Natural killer cell (primary cell): ENCODE measurements at regions not wholly inside any gene's neighbourhood (a gene's known extent, or its start where the extent isn't known, plus 50 kb on each side); places are given as distances from the start of the nearest gene placed in this dataset.

ENCODE experiments used
- ATAC-seq, 3 donors: fragments of 150-1000 bp in 2 of 3; fragments of 200-7000 bp in 1 of 3; cut with Tn5 transposase; 1 replicate in 1 of 3; 2 replicates in 2 of 3; pipeline ENCODE4 v1.10.0; 2021; ENCODE audit warnings: mild to moderate bottlenecking in 2 of 3, moderate library complexity in 2 of 3
- DNase-seq, 2 donors: peaks; one replicate each; pipeline versions ENCODE4 v3.0.0 to v3.0.0-alpha.2; 2013 to 2021; ENCODE audit warnings: mixed read lengths in 1 of 2
- H3K27ac ChIP-seq: one replicate; pipeline ENCODE4 v1.5.1; 2013; ENCODE audit warnings: mild to moderate bottlenecking, low read length
- H3K27me3 ChIP-seq: one replicate; pipeline ENCODE4 v1.6.1; 2013; ENCODE audit warnings: low read length; ENCODE audit not compliant: control insufficient read depth, insufficient read depth
- H3K36me3 ChIP-seq: one replicate; pipeline ENCODE4 v1.6.1; 2013; ENCODE audit warnings: low read length; ENCODE audit not compliant: control insufficient read depth, insufficient read depth
- H3K4me1 ChIP-seq: one replicate; pipeline ENCODE4 v1.6.1; 2013; ENCODE audit warnings: low read length; ENCODE audit not compliant: control insufficient read depth, insufficient read depth
- H3K4me3 ChIP-seq: one replicate; pipeline ENCODE4 v1.5.1; 2013; ENCODE audit warnings: low read length
- H3K9me3 ChIP-seq: one replicate; pipeline ENCODE4 v1.6.1; 2013; ENCODE audit warnings: low read length; ENCODE audit not compliant: control insufficient read depth, insufficient read depth
- H3K27ac Mint-ChIP-seq, 2 donors: one replicate each; pipeline ENCODE4 v1.8.0; 2022; ENCODE audit warnings: mild to moderate bottlenecking in 2 of 2, mixed read lengths in 2 of 2, moderate library complexity in 1 of 2
- H3K27me3 Mint-ChIP-seq, 2 donors: one replicate each; pipeline ENCODE4 v1.8.0; 2022; ENCODE audit warnings: low read depth in 2 of 2, mixed read lengths in 2 of 2
- H3K36me3 Mint-ChIP-seq: one replicate; pipeline ENCODE4 v1.8.0; 2022; ENCODE audit warnings: mixed read lengths
- H3K4me1 Mint-ChIP-seq, 2 donors: one replicate each; pipeline ENCODE4 v1.8.0; 2022; ENCODE audit warnings: mixed read lengths in 2 of 2
- H3K4me3 Mint-ChIP-seq: one replicate; pipeline ENCODE4 v1.8.0; 2022; ENCODE audit warnings: mild to moderate bottlenecking, moderate library complexity, mixed read lengths
- H3K9me3 Mint-ChIP-seq, 2 donors: one replicate each; pipeline ENCODE4 v1.8.0; 2022; ENCODE audit warnings: mixed read lengths in 2 of 2
- WGBS: methylation state at CpG from one replicate; pipeline ENCODE4 v1.1.7; 2013; ENCODE audit warnings: missing lambda C conversion rate; ENCODE audit not compliant: insufficient coverage; 5-methylcytosine and 5-hydroxymethylcytosine counted together
- intact Hi-C: fragments of 100-400 bp; cut with micrococcal nuclease; formaldehyde crosslinking; loops from one replicate; pipeline ENCODE4 v1.14.2; 2022
- TF ChIP-seq, protein P1 (sequence below): fragments of 200-600 bp; IDR thresholded peaks from one replicate; pipeline ENCODE4 v1.8.0; 2022; ENCODE audit warnings: antibody characterized with exemption

DNA sequence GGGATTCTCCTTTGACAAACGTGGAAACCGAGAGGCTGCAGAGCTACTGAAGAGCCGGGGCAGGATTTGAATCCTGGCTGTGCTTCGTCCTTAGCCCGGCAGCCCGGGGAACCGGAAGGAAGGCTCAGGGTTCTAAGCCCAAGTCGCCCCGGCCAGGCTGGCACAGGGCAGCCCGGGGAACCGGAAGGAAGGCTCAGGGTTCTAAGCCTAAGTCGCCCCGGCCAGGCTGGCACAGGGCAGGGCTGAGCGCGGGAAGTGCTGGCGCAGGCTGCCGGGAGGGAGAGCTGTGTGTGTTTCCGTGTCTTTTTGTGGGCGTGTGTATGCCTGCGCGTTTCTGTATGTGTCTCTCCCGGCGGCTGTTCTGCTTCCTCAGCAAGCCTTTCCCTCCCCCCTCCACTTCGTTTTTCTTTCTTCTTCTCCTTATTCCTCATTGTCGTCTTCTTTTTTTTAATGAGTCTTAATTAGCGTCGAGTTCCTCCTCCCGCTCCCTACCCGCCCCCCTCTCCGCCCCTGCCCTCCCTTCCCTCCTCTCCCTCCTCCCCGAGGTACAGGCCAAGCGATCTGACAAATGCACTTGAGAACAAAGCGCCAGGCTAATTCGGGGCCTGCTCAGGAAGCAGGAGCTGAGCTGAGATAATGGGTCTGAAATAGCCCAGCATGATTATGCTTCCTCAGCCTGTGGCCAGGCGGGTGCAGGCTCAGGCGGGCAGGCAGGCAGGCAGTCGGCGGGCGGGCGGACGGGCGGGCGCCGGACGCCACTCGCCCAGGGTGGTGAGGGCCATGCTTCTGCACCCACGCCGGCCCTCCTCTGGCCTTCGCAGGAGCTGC is 65.9 kb downstream of the EFNB1 start:
- ATAC-seq = peak; percentile 71 to 73 (median 72)
- peak overlapping the region; percentile 87 for H3K4me3 Mint-ChIP-seq

DNA sequence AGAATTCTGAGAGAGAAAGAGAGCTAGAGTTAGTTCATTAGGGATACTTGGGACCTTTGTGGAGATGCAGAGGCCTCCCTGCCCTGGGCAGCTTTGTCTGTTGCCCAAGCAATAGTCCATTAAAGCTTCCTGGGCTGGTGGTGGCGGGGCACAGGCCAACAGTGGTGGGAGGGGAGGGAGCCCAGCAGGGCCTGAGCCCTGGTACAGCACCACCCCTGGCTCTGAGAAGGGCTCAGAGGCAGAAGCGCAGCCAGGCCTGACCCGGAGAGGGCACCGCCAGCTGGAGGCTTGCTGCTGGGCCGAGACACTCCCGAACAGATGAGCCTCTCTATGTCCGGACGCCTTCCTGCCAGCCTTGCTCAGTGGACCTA is 65.3 kb downstream of the EFNB1 start:
- Histone ChIP-seq H3K27me3 (no peaks in the 10 kb centered on the region), H3K27ac (peak overlapping the region; percentile 35), H3K4me3 (no peak overlapping the region), H3K9me3 (no peaks in the 10 kb centered on the region), H3K36me3 (no peaks in the 10 kb centered on the region), H3K4me1 (peaks cover 12% of the 10 kb centered on the region)
- Mint-ChIP-seq H3K4me3 (peak overlapping the region; percentile 87), H3K27me3 (no peaks in the 10 kb centered on the region), H3K4me1 (peaks cover 0 to 12% of the 10 kb centered on the region in 2 donors), H3K27ac (peak overlapping the region; percentile 67 to 79), H3K9me3 (no peaks in the 10 kb centered on the region), H3K36me3 (no peaks in the 10 kb centered on the region)
- intact Hi-C loops = no loop called here
- 72% methylated on average over 8 of the region's 8 CpGs for WGBS
- DNase-seq = no peak
- peak in 1 of 3 donors; percentile 19 for ATAC-seq
- TF ChIP-seq, protein P1, sequence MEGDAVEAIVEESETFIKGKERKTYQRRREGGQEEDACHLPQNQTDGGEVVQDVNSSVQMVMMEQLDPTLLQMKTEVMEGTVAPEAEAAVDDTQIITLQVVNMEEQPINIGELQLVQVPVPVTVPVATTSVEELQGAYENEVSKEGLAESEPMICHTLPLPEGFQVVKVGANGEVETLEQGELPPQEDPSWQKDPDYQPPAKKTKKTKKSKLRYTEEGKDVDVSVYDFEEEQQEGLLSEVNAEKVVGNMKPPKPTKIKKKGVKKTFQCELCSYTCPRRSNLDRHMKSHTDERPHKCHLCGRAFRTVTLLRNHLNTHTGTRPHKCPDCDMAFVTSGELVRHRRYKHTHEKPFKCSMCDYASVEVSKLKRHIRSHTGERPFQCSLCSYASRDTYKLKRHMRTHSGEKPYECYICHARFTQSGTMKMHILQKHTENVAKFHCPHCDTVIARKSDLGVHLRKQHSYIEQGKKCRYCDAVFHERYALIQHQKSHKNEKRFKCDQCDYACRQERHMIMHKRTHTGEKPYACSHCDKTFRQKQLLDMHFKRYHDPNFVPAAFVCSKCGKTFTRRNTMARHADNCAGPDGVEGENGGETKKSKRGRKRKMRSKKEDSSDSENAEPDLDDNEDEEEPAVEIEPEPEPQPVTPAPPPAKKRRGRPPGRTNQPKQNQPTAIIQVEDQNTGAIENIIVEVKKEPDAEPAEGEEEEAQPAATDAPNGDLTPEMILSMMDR = no peak

More for the DNA sequence above, 65.9 kb downstream of the EFNB1 start:
- H3K27me3 Mint-ChIP-seq = no peaks in the 10 kb centered on the region
- 13% methylated on average over 36 of the region's 49 CpGs for WGBS
- peak in 1 of 2 donors; percentile 32 for DNase-seq
- no peaks in the 10 kb centered on the region for H3K36me3 ChIP-seq
- TF ChIP-seq, protein P1 = no peak
- peaks cover 6% of the 10 kb centered on the region for H3K4me1 ChIP-seq
- intact Hi-C loops = no loop called here
- no peaks in the 10 kb centered on the region for H3K27me3 ChIP-seq
- H3K4me1 Mint-ChIP-seq = peaks cover 0 to 12% of the 10 kb centered on the region in 2 donors
- H3K9me3 ChIP-seq = no peaks in the 10 kb centered on the region
- H3K36me3 Mint-ChIP-seq = no peaks in the 10 kb centered on the region
- peak overlapping the region; percentile 35 for H3K27ac ChIP-seq
- H3K27ac Mint-ChIP-seq = peak overlapping the region; percentile 67 to 79
- no peaks in the 10 kb centered on the region for H3K9me3 Mint-ChIP-seq
- H3K4me3 ChIP-seq = peak overlapping the region; percentile 14

DNA sequence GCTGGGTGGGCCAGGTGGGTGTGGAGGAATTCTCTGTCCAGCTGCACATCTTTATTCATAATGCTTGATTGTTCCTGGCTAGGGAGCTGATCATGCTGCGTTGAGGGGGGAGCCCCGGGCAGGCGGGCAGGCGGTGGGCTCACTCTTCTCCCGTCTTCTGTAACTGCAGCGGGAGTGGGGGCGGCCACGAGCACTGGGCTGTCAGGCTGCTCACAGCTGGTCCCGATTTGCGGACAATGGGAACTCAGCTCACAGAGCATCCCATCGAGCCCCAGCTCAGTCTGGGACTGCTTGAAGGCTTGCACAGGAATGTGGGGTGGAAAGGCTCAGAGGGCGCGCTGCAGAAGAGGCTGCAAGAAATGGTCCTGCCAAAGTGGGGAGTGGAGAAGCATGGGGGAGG is 63.8 kb downstream of the EFNB1 start:
- intact Hi-C loops = no loop called here
- no peaks in the 10 kb centered on the region for H3K27me3 ChIP-seq
- H3K4me1 Mint-ChIP-seq = peaks cover 0 to 12% of the 10 kb centered on the region in 2 donors
- no peaks in the 10 kb centered on the region for H3K9me3 Mint-ChIP-seq
- TF ChIP-seq, protein P1 = no peak
- no peak overlapping the region for H3K27ac ChIP-seq
- no peak overlapping the region for H3K27ac Mint-ChIP-seq
- H3K36me3 Mint-ChIP-seq = no peaks in the 10 kb centered on the region
- H3K27me3 Mint-ChIP-seq = no peaks in the 10 kb centered on the region
- no peaks in the 10 kb centered on the region for H3K36me3 ChIP-seq
- H3K9me3 ChIP-seq = no peaks in the 10 kb centered on the region
- 91% methylated on average over 13 of the region's 13 CpGs for WGBS
- no peak for DNase-seq
- ATAC-seq = no peak
- H3K4me3 ChIP-seq = no peak overlapping the region
- H3K4me3 Mint-ChIP-seq = no peak overlapping the region
- peaks cover 12% of the 10 kb centered on the region for H3K4me1 ChIP-seq

DNA sequence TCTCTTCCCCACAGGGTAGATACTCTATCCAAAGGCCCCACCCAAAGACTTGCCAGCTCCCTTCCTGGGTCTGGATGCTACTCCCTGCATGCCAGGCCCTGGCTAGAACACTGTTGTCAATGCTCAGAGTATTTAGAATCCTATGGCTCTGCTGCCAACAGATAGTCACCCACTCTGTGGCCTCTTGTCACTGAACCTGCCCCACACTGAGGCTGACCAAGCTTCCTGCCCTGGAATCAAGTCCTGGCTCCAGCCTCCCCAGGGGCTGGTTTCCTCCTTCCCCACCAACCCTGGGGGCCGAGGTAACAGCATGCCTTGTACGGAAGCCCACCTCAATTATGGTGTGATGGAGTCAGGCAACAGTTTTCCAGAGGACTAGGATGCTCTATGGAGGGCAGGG is 63.3 kb downstream of the EFNB1 start:
- ATAC-seq (no peak), DNase-seq (no peak)
- intact Hi-C loops = no loop called here
- Mint-ChIP-seq H3K36me3 (no peaks in the 10 kb centered on the region), H3K4me3 (no peak overlapping the region), H3K4me1 (peaks cover 0 to 12% of the 10 kb centered on the region in 2 donors), H3K27me3 (no peaks in the 10 kb centered on the region), H3K27ac (no peak overlapping the region), H3K9me3 (no peaks in the 10 kb centered on the region)
- Histone ChIP-seq H3K4me1 (peaks cover 12% of the 10 kb centered on the region), H3K36me3 (no peaks in the 10 kb centered on the region), H3K4me3 (no peak overlapping the region), H3K9me3 (no peaks in the 10 kb centered on the region), H3K27ac (no peak overlapping the region), H3K27me3 (no peaks in the 10 kb centered on the region)
- TF ChIP-seq, protein P1 = no peak
- 100% methylated on average over 1 of the region's 2 CpGs for WGBS
